GM10266 (cell line): ENCODE measurements at regions not wholly inside any gene's neighbourhood (a gene's known extent, or its start where the extent isn't known, plus 50 kb on each side); places are given as distances from the start of the nearest gene placed in this dataset.

Source experiments
- DNase-seq: peaks from one replicate; pipeline ENCODE4 v3.0.0; 2012; ENCODE audit errors: extremely low spot score
- TF ChIP-seq, protein P1 (sequence below): IDR thresholded peaks from 2 replicates; pipeline ENCODE4 v1.5.1; 2012; ENCODE audit warnings: mild to moderate bottlenecking, low read depth; ENCODE audit not compliant: control insufficient read depth, insufficient read depth; ENCODE audit errors: missing control alignments

DNA sequence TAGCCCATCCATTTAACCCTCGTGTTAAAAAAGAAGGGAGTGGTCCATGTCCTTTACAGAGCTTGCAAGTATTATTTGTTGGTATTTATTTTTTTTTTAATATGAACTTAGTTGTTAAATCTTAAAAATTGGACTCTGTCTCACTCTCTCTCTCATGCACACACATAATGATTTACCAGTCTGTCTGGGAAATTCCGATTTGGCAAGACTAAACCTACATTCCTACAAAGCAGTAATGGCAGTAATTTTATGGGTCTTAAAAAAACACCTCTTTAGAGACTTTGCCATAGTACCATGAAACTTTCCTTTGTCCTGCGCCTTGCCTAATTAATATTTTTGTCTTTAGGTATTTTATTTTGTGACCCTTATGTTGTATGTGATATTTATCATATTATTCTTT, 239.5 kb upstream of the PPP1R3A start:
- no peak for DNase-seq
- TF ChIP-seq, protein P1, sequence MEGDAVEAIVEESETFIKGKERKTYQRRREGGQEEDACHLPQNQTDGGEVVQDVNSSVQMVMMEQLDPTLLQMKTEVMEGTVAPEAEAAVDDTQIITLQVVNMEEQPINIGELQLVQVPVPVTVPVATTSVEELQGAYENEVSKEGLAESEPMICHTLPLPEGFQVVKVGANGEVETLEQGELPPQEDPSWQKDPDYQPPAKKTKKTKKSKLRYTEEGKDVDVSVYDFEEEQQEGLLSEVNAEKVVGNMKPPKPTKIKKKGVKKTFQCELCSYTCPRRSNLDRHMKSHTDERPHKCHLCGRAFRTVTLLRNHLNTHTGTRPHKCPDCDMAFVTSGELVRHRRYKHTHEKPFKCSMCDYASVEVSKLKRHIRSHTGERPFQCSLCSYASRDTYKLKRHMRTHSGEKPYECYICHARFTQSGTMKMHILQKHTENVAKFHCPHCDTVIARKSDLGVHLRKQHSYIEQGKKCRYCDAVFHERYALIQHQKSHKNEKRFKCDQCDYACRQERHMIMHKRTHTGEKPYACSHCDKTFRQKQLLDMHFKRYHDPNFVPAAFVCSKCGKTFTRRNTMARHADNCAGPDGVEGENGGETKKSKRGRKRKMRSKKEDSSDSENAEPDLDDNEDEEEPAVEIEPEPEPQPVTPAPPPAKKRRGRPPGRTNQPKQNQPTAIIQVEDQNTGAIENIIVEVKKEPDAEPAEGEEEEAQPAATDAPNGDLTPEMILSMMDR = no peak

DNA sequence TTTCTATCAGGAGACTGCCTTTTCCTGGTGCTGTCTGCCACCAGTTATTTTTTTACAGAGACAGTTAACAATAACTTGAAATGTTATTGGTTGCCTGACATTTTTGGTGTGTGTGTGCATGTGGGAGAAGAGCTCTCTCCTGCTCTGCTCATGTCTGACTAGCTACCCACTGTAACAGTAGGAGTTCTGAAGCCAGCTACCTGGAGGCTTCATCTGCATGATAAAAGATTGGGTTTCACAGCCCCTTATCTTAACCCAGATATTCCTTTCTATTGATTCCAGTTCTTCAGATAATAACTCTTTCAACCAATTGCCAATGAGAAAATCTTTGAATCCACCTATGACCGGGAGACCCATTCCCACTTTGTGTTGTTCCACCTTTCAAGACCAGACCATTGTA, 237.4 kb upstream of the PPP1R3A start:
- TF ChIP-seq, protein P1 = no peak

DNA sequence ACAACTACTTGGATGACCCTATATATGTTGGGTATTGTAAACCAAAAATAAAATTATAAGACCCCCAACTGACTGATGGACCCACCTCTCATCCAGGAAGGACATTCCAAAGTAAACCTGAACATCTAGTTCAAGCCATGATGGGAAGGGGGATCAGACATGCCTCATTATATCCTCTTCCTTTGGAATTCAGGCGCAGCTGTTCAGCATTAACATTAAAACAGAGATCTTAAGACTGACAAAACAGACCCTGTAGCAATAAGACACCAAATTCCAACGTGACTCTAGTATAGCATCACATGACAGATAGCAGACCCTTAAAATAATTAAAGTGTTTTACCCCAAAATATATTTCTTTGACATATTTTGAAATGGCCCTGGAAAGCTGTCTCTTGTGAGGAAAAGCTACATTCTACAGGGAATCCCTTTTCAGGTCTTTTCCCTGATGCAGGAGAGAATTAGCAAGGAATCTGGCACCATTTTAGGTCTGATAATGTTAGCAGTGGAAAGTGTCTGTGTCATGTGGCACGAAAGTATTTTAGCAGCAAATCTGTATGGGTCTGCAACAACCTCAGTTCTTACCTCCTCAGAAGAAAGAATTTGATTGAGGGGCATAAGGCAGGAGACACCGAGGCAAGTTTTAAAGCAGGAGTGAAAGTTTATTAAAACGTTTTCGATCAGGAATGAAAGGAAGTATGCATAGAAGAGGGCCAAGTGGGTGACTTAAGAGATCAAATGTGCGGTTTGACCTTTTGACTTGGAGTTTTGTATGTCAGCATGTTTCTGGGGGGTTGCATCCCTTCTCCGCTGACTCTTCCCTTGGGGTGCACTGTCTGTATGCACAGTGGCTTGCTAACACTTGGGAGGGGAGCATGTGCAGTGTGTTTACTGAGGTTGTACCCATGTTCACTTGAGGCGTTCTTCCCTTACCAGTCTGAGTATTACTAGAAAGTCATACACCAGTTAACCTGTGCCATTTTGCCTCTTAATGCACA, 236.6 kb upstream of the PPP1R3A start:
- no peak for DNase-seq
- TF ChIP-seq, protein P1 = no peak

More for the DNA sequence above, 237.4 kb upstream of the PPP1R3A start:
- no peak for DNase-seq

DNA sequence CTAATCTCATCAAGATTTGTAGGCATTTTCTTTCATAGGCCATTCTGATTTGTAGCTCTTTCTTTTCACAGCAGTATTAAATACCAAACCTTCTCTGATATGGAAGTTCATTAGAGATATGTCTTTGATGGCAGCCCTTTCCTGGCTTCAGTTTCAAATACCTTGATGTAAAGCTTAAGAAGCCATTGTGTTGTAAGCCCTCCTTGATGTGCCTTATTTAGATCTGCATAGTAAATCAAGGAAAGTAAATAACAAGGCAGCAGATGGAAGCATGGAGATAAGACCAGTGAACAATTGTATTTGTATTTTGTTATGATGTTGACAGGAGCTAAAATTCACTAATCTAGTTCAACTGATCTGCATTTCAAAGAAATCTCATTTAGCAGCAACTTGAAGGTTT, 234.9 kb upstream of the PPP1R3A start:
- TF ChIP-seq, protein P1 = no peak
- DNase-seq = no peak

DNA sequence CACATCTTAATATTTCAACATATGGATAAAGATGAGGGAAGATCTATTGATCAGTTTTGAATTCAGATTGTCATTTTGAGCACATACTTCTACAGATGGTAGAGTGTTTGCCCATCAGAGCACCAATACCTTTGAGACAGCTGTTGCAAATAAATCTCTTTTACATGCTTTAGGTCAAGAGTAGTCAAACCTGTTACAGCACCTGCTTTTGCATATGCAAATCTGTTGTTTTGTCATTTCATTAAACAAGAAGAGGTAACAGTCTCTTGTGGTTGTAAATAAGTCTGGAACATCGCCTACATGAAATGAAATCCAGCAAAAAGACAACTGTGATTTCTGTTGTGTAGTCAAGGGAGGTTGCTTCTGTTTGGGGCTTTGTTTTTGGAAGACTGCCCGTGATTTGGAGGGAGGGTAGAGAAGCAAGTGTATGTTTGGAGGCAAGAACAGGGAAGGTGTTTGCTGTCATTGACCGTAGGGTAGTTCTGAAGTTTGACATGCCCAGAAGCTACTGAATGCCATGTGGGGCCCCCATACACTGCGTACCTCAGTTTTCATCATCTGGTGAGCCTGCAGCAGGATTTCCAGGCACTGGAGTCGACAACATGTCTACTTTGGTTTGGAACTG, 233.6 kb upstream of the PPP1R3A start:
- no peak for DNase-seq
- TF ChIP-seq, protein P1 = no peak

DNA sequence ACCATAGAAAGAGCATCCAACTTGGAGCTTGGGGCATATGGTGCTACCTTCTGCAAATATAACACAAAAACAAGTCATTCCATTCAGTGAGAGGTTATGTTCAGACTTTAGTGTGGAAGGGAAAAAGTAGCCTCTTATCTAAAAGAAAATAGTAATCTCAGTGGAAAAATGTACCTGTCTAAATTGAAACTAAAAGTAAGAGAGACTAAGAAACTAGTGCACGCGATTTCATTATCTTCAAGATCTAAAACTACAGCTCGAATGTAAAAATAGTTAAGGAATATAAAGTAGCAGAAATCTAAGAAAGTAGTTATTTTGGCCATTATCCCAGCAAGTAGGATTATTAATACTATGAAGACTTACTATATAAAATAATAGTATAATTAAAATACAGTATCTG, 233.0 kb upstream of the PPP1R3A start:
- TF ChIP-seq, protein P1 = no peak

DNA sequence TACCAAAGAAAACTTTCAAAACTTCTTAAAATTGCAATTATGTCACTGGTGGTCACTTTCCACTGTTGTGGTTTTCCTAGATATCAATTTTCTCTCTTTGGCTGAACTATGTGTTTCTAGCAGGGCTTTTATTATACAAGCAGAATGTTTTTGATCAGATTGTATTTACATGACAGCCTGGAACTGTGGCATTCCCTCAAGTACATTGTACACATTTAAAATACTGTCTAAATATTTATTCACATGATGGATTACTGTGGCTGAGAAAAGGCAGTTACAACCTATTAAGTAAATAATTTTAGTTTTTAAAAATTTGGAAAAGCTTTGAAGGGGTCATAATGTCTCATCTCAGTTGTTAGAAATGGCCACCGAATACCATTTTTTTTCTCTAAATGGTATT, 231.9 kb upstream of the PPP1R3A start:
- TF ChIP-seq, protein P1 = no peak
- DNase-seq = no peak

More for the DNA sequence above, 233.0 kb upstream of the PPP1R3A start:
- DNase-seq = no peak
